ENCODE measurements at regions not wholly inside any gene's neighbourhood (a gene's known extent, or its start where the extent isn't known, plus 50 kb on each side); places are given as distances from the start of the nearest gene placed in this dataset.
A peak's percentile ranks its signal among the peaks of the same experiment; 100 is the strongest.

GRCh38 chr1:228830954-228831481 lies 95.7 kb downstream of the RHOU start:
- no peak for TF ChIP-seq CTCF (IDR thresholded peaks at IDR 0.05; ENCODE audit: low read length, missing control alignments)
- no peak overlapping the region for H3K4me3 ChIP-seq (replicated peaks; ENCODE audit: low read depth, low read length)
- peak; percentile 44 for DNase-seq (ENCODE audit: low read depth)

DNA sequence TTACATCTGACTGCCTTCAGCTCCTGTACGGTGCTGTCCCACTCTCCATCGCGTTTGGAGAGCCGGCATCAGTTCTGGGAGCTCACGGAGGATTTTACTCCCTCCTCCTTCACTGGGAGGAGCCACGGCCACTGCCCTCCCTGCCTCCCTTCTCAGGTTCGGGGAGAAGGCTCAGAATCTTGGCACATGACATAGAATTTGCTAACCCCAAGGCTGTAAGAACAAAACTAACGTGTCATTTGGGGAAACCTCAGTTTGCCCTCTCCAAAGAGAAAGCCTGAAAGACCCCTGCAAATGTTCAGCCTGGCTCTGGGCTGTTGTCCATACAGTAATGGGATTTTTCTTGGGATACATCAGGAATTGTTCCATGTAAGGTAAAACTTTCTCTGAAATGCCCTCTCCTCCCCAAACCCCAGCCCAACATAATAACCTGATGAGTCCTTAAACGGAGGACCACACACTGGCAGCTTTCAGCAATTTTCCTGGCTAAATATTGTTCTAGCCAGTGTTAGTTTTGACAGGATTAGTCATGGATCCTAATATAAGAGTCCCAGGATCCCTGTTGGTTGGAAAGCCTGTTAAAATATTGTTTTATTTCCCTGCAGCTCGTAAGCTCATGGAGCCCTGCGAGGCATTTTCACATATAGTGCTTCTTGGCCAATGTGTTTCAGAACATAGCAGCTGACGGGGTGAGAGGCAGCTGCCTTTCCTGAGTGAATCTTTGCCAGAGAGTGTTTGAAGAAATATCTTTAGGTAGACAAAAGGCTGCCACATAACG lies 98.8 kb downstream of the RHOU start:
- no peak for TF ChIP-seq CTCF (IDR thresholded peaks at IDR 0.05; ENCODE audit: low read length, missing control alignments)
- H3K4me3 ChIP-seq (replicated peaks; ENCODE audit: low read depth, low read length): no peak overlapping the region
- no peak for DNase-seq (ENCODE audit: low read depth)

DNA sequence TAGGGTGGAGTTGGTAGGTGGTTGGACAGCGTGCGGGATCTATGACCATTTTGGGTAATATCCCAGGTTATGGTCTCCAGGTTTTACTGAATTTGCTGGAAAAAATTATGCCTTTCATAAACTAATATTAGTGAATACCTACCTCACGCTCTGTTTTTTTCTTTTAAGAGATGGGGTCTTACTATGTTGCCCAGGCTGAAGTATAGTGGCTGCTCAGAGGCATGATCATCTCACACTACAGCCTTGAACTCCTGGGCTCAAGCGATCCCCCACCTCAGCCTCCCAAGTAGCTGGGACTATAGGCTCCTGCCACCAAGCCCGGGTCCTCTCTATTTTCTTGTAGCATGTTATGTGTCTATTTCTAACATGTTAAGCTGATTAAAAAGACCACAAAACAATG lies 100.2 kb downstream of the RHOU start:
- TF ChIP-seq CTCF (IDR thresholded peaks at IDR 0.05; ENCODE audit: low read length, missing control alignments): no peak

GRCh38 chr1:228835911-228836310 lies 100.6 kb downstream of the RHOU start:
- H3K4me3 ChIP-seq (replicated peaks; ENCODE audit: low read depth, low read length): no peak overlapping the region
- no peak for TF ChIP-seq CTCF (IDR thresholded peaks at IDR 0.05; ENCODE audit: low read length, missing control alignments)
- no peak for DNase-seq (ENCODE audit: low read depth)

More for the DNA sequence above, 100.2 kb downstream of the RHOU start:
- no peak for DNase-seq (ENCODE audit: low read depth)
- H3K4me3 ChIP-seq (replicated peaks; ENCODE audit: low read depth, low read length): no peak overlapping the region

DNA sequence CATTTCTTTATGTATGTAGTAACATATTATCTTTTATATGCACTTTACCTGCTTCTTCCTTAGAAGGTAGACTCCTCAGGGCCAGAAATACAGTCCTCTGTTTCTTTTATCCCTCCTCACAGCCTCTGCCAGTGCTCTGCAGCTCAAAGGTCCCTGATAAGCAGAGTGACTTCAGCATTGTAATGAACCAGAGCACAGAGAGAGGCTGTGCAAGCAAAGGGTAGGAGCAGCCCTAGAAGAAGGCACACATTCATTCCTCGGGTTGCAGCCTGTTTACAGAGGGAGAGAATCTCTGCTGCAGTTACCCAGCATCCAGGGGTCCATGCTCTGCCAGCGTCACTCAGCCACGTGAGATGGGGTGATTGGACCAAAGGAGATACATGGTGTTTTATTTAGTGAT lies 101.1 kb downstream of the RHOU start:
- H3K4me3 ChIP-seq (replicated peaks; ENCODE audit: low read depth, low read length): no peak overlapping the region
- no peak for TF ChIP-seq CTCF (IDR thresholded peaks at IDR 0.05; ENCODE audit: low read length, missing control alignments)
- DNase-seq (ENCODE audit: low read depth): no peak

- no peak overlapping the region for H3K4me3 ChIP-seq (replicated peaks; ENCODE audit: low read depth, low read length)
- no peak for TF ChIP-seq CTCF (IDR thresholded peaks at IDR 0.05; ENCODE audit: low read length, missing control alignments)
- no peak for DNase-seq (ENCODE audit: low read depth)
These were observed 101.8 kb downstream of the RHOU start for GRCh38 chr1:228837032-228837431.
